HepG2 (cell line): ENCODE measurements at regions not wholly inside any gene's neighbourhood (a gene's known extent, or its start where the extent isn't known, plus 50 kb on each side); places are given as distances from the start of the nearest gene placed in this dataset.

Source experiments
- IKZF1 ChIP-seq: fragments of 450-650 bp; IDR thresholded peaks from 2 replicates; pipeline ENCODE4 v1.7.1; 2016
- KLF11 ChIP-seq: IDR thresholded peaks from 2 replicates; pipeline ENCODE4 v1.6.1; 2016; ENCODE audit warnings: missing compliant biosample characterization
- KMT2B ChIP-seq: IDR thresholded peaks from 2 replicates; pipeline ENCODE4 v1.6.1; 2016; ENCODE audit warnings: missing genetic modification reagents, missing compliant biosample characterization
- LCORL ChIP-seq, 2 experiments: fragments of 450-650 bp in 1 of 2; sonication (generic) in 1 of 2; formaldehyde crosslinking in 1 of 2; IDR thresholded peaks; 2 replicates each; pipeline versions ENCODE4 v1.5.0 to v1.6.1; 2017 to 2020; ENCODE audit warnings: antibody characterized with exemption in 1 of 2, missing genetic modification reagents in 1 of 2
- ZNF12 ChIP-seq: sonication (generic); formaldehyde crosslinking; IDR thresholded peaks from 2 replicates; pipeline ENCODE4 v1.5.0; 2020; ENCODE audit warnings: missing genetic modification reagents
- ZNF768 ChIP-seq: sonication (generic); formaldehyde crosslinking; IDR thresholded peaks from 2 replicates; pipeline ENCODE4 v1.4.0; 2020; ENCODE audit warnings: missing genetic modification reagents
- TF ChIP-seq, protein P1 (sequence below): sonication (generic); formaldehyde crosslinking; IDR thresholded peaks from 2 replicates; pipeline ENCODE4 v1.4.0; 2020; ENCODE audit warnings: missing genetic modification reagents, borderline replicate concordance
- TF ChIP-seq, protein P2 (sequence below): sonication (generic); formaldehyde crosslinking; IDR thresholded peaks from 2 replicates; pipeline ENCODE4 v1.4.0; 2020; ENCODE audit warnings: missing genetic modification reagents
- TF ChIP-seq, protein P3 (sequence below): sonication (generic); formaldehyde crosslinking; IDR thresholded peaks from 2 replicates; pipeline ENCODE4 v1.4.0; 2020; ENCODE audit warnings: missing genetic modification reagents

DNA sequence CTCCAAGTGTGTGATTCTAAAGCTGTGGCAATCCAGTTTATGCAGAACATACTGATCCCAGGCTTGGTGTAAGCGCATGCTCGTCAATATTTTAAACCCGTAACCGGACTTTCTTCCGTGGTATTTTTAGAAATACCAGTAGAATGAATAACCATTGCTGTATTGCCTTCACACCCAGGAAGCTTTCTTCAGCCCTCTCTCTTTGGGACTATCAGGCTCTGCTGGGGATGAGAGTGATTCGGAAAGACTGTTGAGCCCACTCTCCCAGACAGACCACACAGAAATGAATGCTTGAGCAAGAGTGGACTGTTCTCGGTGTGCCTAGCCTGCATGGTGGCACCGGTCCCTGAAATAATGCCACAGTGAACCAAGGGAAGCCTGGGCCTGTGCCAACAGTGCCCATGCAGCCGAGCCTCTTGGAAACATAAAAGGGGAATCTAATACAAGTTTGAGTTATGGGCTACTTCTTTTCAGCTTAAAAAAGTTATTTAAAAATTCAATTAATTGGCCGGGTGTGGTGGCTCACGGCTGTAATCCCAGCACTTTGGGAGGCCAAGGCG lies 89.9 kb upstream of the ELAC2 start (continued):
- TF ChIP-seq, protein P1, sequence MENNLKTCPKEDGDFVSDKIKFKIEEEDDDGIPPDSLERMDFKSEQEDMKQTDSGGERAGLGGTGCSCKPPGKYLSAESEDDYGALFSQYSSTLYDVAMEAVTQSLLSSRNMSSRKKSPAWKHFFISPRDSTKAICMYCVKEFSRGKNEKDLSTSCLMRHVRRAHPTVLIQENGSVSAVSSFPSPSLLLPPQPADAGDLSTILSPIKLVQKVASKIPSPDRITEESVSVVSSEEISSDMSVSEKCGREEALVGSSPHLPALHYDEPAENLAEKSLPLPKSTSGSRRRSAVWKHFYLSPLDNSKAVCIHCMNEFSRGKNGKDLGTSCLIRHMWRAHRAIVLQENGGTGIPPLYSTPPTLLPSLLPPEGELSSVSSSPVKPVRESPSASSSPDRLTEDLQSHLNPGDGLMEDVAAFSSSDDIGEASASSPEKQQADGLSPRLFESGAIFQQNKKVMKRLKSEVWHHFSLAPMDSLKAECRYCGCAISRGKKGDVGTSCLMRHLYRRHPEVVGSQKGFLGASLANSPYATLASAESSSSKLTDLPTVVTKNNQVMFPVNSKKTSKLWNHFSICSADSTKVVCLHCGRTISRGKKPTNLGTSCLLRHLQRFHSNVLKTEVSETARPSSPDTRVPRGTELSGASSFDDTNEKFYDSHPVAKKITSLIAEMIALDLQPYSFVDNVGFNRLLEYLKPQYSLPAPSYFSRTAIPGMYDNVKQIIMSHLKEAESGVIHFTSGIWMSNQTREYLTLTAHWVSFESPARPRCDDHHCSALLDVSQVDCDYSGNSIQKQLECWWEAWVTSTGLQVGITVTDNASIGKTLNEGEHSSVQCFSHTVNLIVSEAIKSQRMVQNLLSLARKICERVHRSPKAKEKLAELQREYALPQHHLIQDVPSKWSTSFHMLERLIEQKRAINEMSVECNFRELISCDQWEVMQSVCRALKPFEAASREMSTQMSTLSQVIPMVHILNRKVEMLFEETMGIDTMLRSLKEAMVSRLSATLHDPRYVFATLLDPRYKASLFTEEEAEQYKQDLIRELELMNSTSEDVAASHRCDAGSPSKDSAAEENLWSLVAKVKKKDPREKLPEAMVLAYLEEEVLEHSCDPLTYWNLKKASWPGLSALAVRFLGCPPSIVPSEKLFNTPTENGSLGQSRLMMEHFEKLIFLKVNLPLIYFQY (CRISPR knock-in tag) = no peak
- TF ChIP-seq, protein P2, sequence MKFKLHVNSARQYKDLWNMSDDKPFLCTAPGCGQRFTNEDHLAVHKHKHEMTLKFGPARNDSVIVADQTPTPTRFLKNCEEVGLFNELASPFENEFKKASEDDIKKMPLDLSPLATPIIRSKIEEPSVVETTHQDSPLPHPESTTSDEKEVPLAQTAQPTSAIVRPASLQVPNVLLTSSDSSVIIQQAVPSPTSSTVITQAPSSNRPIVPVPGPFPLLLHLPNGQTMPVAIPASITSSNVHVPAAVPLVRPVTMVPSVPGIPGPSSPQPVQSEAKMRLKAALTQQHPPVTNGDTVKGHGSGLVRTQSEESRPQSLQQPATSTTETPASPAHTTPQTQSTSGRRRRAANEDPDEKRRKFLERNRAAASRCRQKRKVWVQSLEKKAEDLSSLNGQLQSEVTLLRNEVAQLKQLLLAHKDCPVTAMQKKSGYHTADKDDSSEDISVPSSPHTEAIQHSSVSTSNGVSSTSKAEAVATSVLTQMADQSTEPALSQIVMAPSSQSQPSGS (CRISPR knock-in tag) = no peak
- no peak for TF ChIP-seq ZNF12 (CRISPR knock-in tag)
- TF ChIP-seq KLF11 (CRISPR knock-in tag) = no peak
- TF ChIP-seq LCORL (IDR thresholded peaks at IDR 0.05) = no peak
- no peak for TF ChIP-seq LCORL (CRISPR knock-in tag; IDR thresholded peaks at IDR 0.05)
- TF ChIP-seq IKZF1 = no peak
- TF ChIP-seq KMT2B (CRISPR knock-in tag) = no peak
- TF ChIP-seq, protein P3, sequence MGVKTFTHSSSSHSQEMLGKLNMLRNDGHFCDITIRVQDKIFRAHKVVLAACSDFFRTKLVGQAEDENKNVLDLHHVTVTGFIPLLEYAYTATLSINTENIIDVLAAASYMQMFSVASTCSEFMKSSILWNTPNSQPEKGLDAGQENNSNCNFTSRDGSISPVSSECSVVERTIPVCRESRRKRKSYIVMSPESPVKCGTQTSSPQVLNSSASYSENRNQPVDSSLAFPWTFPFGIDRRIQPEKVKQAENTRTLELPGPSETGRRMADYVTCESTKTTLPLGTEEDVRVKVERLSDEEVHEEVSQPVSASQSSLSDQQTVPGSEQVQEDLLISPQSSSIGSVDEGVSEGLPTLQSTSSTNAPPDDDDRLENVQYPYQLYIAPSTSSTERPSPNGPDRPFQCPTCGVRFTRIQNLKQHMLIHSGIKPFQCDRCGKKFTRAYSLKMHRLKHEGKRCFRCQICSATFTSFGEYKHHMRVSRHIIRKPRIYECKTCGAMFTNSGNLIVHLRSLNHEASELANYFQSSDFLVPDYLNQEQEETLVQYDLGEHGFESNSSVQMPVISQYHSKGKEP = no peak
- no peak for TF ChIP-seq ZNF768 (CRISPR knock-in tag)
